ENCODE measurements at regions not wholly inside any gene's neighbourhood (a gene's known extent, or its start where the extent isn't known, plus 50 kb on each side); places are given as distances from the start of the nearest gene placed in this dataset.

DNA sequence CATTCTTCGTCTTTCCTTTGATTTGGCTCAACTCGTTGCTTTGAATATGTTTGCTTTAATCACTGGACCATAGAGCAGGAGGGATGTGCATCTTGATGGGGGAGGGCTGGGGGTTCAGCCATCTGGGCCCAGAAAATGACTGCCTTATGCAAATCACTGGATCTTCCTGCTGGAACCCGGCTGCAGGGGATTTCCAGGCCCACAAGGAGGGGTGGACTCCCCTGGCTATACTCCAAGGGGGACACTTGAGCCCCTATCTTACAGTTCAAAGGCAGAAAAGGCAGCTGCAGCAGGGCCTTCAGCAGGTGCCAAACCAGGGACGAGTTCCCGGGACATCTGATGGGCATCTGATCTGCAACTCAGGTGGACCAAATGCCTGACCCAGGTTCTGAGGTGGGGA, 122.5 kb downstream of the DICER1 start:
- DNase-seq, result no peak

DNA sequence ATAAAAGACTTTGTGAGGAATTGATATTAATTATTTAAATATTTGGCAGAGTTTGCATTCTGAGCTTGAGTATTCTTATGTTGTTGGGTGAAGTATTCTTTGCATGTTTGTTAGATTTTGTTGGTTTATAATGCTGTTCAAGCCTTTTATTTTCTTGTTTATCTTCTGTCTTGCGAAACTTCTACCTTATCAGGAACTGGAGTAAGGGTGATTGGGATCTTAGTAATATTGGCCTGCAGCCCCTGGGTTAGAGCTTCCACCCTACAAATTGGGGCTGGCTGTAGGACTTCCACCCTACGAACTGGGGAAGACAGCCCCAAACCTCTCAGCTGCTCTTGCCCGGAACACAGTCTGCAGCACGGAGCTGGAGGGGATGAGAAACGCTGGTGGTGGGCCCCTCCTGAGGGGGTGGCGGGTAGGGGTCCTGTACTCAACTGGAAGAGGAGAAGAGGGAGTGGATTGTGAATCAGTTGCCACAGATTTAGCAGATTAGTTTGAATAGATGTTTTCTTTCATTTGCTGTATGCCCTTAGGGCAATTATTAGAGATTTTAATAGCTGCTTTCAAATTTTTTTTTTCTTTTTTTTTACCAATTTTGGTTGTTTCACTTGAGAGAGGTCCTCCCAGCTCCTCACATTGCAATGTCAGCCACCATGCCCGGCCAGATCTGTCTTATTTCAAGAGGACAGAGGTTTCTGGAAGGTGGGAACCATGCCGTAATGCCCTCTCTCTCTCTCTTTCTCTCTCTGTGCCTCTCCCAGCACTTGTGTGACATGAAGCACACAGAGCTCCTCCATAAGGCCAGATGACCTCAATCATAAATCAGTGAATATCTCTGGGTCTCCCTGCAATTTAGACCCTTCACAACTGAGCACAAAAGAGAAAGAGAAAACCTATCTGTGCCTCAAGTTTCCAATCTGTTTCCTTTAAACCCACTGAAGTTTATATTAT, 123.4 kb downstream of the DICER1 start:
- DNase-seq, result no peak

- no peak for DNase-seq
Measured at GRCh38 chr14:95033031-95033430, 124.3 kb downstream of the DICER1 start.

DNA sequence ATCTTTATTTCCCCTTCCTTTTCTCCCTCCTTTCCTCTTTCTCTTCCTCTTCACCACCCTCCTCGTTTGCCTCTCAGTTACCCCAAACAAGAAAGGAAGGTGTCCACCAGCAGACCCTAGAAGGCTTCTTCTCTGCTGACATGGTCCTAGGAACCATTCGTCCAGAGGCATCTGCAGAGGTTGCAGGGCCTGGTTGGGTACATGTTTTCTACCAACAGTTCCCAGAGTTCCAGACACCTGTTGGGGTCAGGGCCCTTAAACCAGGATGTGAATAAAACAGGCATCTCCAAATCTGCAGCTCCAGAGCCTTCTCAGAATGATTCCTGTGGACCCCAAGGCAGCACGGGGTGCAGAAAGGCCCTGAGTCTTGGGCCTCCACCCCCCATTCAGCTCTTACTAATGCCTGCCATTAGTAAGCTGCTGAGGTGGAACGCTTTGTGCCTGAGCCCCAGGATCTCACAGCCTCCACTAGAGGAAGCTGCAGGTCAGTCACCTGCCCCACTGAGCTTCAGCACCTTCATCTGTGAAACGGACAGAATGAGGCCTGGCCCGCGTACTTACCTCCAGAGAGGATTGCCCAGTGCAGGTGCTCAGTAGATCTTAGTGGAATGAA, 130.4 kb downstream of the DICER1 start:
- no peak for DNase-seq

DNA sequence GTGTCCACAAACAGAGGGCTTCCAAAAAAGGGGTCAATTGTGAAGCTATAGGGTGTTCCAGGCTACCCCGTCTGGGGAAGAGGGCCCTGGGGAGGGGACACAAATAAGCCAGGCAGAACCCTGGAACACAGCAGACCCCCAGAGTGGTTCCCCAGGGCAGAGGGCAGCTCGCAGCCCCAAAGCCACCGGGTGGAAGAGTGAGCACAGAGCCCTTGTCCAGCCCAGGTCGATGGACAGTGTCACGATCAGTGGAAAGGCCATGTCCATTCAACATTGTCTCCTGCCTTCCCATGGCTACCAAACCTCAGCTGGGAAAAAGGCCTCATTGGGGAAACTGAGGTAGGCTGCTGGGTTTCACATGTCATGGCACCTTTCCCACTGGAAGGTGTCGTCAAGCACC, 131.4 kb downstream of the DICER1 start:
- DNase-seq, result no peak

DNA sequence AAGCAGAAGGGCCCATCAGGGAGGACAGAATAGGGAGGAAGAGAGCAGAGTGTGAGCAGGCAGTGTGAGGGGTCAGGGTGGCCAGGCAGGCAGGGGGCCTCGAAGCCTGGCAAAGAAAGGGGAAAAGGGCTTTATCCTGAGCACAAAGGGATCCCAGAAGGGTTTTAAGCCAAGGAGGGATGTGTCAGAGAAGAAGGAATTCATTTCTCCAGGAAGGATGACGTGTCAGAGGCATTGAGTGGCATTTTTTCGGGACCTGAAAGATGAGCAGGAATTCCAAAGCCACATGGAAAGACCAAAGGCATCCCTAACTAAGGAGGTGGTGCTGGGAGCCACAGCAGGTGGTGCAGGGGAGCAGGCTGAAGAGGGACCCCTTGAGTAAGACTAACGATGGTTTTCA, 132.1 kb downstream of the DICER1 start:
- DNase-seq, result no peak

DNA sequence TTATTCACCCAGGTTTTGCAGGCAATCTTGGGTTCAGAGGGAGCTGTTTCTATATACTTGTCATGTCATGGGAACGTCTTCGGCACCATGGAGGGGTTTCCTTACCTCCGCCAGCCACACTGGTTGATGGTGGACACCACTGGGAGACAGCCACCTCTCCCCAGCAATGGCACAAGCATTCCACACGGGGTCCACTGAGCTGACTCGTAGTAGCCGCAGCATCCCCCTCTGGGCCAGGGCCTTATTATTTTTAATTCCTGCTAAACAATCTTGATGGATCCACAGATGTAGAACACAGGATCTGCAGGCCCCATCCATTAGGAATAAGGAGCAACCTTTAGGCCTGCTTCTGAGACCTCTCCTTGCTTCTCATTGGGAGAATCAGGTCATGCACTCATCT, 132.9 kb downstream of the DICER1 start:
- no peak for DNase-seq

GRCh38 chr14:95023886-95024285, 133.4 kb downstream of the DICER1 start:
- no peak for DNase-seq

DNA sequence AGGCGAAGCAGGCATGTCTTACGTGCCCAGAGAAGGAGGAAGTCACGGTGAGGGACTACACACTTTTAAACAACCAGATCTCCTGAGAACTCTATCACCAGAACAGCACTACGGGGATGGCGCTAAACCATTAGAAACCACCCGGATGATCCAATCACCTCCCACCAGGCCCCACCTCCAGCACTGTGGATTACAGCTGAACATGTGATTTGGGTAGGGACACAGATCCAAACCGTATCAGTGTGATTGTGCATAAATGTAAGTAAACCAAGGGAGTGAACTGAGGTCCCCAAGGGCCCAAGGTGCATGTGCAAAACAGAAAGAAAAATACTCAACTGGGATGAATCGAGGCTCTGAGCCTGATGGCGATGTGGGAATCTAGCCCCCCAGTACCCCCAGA, 134.2 kb downstream of the DICER1 start:
- DNase-seq, result no peak

DNA sequence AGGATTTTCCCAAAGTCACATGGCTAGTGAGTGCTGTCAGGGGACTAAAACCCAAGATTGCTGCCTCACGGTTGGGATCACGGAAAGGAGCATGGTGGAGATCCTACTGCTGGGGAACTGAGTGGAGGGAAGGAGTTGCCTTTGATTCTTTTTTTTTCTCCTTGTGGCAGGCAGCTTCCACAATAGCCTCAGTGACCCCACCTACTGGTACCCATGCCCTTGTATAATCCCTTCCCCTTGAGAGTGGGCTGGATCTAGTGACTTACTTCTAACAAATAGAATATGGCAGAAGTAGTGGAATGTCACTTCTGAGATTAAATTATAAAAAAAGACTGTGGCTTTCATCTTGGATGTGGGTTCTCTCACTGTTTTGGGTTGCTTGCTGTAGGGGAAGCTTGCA, 135.7 kb downstream of the DICER1 start:
- DNase-seq, result no peak

- DNase-seq, result no peak
Measured at GRCh38 chr14:95018821-95019220, 138.5 kb downstream of the DICER1 start.

- DNase-seq, result no peak
Measured at GRCh38 chr14:95015046-95015445, 142.3 kb downstream of the DICER1 start.

DNA sequence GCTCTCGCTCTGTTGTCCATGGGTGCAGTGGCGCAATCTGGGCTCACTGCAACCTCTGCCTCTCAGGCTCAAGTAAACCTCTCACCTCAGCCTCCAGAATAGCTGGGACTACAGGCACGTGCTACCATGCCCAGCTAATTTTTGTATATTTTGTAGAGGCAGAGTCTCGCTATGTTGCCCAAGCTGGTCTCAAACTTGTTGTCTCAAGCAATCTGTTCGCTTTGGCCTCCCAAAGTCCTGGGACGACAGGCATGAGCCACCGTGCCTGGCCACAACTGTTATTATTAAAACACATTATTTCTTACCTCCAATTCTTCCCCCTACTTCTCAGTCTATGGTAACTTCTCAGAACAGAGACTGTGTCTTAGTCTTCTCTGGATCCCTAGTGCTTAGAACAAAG, 143.3 kb downstream of the DICER1 start:
- no peak for DNase-seq

DNA sequence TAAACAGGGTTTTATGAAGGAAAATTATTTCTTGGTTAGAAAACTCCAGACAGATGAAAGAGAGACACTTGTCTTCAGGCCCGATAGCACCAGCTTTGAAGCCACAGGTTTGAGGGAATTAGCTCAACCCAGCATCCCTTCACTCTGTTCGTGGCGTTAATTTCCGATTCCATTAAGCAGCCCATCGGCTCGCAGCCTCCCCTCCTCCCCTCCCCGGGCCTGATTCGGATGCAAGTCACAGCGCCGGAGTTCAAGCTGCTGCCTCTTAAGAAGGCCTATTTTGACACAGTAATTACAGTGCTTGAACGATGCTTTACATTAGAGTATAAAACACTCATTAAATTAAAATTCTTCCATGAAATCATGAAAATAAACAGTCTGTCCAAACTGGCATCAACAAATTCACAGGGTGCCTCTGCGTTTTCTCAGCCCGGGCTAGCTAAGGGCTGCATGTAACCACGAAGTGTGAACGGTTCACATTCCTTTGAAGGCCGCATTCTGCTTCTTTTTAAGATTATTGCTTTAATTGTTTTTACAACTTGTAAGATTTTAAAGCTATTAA, 145.8 kb downstream of the DICER1 start:
- no peak for DNase-seq

GRCh38 chr14:95008445-95009217, 148.7 kb downstream of the DICER1 start:
- DNase-seq, result no peak

GRCh38 chr14:95007921-95008320, 149.4 kb downstream of the DICER1 start:
- no peak for DNase-seq

DNA sequence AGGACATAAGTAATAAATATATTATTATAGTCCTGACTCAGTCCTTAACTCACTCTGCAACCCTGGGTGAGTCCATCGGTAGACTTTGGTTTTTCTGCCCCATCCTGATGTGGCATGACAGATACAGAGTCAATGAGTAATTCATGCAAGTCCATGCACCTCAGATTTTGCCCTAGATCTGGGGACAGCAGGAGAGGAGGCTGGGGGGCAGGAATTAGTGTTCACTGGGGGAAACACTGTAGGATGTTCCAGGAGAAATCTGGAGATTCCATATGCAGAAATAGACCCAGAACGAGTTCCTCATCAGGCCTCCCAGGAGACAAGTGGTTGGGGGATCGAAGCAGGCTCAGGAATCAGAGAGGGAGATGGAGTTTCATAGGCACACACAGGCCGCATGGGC, 150.8 kb downstream of the DICER1 start:
- no peak for DNase-seq

DNA sequence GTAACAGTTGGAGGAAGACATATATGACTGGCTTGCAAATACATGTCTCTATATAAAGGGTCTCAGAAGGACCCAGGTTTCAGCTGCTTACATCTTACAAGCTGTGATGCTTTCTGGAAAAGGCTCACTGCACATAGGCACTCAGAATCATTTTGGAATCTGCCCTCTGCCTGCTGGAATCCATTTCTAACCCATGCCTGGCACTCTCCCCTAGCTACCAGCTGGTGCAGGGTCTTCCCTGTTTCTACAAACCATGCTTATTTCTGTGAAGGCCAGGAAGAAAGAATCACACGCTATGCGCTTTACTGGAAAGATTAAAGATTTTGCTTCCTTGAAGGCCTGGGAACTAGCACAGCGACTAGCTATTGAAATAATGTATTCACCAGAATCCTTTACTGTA, 151.3 kb downstream of the DICER1 start:
- DNase-seq, result no peak

- no peak for DNase-seq
Measured at GRCh38 chr14:95003099-95003960, 154.0 kb downstream of the DICER1 start.

- no peak for DNase-seq
Measured at GRCh38 chr14:94998685-94999084, 158.6 kb downstream of the DICER1 start.

GRCh38 chr14:94998110-94998509, 159.2 kb downstream of the DICER1 start:
- no peak for DNase-seq

DNA sequence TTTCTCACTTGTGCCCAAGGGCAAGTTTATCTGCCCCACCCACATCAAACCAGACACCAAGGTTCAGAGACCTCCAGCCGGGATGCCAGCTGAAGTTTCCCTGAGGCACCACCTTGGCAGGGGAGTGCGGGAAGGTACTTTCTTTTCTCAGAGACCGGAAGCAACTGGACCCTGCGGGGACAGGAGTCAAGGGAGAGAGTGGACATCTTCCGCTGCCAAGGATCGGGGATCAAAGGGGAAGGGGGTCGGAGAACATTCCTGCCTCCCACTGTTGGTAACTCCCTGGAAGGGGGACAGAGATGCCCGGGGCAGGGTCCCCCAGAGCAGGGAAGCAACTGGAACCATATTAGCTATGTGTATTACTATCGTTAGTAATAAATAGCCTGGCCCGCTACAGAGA, 161.8 kb downstream of the DICER1 start:
- DNase-seq, result no peak

Measured in C1 segment of cervical spinal cord (tissue), 14 donors.